ENCODE measurements at regions not wholly inside any gene's neighbourhood (a gene's known extent, or its start where the extent isn't known, plus 50 kb on each side); places are given as distances from the start of the nearest gene placed in this dataset.

DNA sequence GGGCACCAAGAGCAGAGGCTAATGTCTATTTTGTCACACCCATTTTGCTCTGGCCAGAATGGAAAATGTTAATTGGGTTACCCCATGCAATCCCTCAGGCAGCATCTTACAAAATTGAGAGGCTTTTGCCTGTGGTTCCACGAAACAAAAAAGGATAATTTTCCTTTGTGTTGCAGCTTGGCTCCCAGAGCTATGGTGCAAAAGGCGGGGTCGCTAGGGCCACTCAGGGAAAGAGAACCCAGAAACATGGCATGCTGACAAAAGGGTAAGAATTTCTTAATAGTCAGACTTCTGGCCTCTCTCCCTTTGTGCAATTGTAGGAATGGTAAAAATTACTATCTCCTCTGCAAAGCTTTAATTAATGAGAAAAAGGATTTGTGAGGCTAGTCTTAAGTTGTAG, 119.6 kb upstream of the BANK1 start:
- no peak for TF ChIP-seq POLR2A (IDR thresholded peaks at IDR 0.05; ENCODE audit: low read length)
- no peak for TF ChIP-seq GATA1 (IDR thresholded peaks at IDR 0.05; ENCODE audit: low read depth, low read length)
